Activated CD8-positive, alpha-beta T cell treated with anti-CD3 and anti-CD28 coated beads, Interleukin-2, amount 10 ng/mL, durations not matched to agents 7 days and 5 days (primary cell): ENCODE measurements at regions not wholly inside any gene's neighbourhood (a gene's known extent, or its start where the extent isn't known, plus 50 kb on each side); places are given as distances from the start of the nearest gene placed in this dataset.

Experiments
- ATAC-seq: fragments of 150-1000 bp; cut with Tn5 transposase; one replicate; pipeline ENCODE4 v1.10.0; 2021; ENCODE audit warnings: moderate library complexity
- CTCF ChIA-PET: fragments of 350-600 bp; sonication (Branson Sonifier 250); formaldehyde crosslinking; loops from one replicate; lab custom pipeline; 2021; ENCODE audit warnings: antibody characterized with exemption; lab: Charles Lee
- POLR2A ChIA-PET: fragments of 350-600 bp; sonication (Branson Sonifier 250); formaldehyde crosslinking; loops from one replicate; lab custom pipeline; 2021; ENCODE audit warnings: antibody characterized with exemption; lab: Charles Lee
- DNase-seq: peaks from one replicate; pipeline ENCODE4 v3.0.0-alpha.2; 2020
- H3K27ac Mint-ChIP-seq: one replicate; pipeline ENCODE4 v1.8.0; 2021; ENCODE audit warnings: mild to moderate bottlenecking, mixed read lengths
- H3K27me3 Mint-ChIP-seq: one replicate; pipeline ENCODE4 v1.8.0; 2021; ENCODE audit warnings: low read depth, mixed read lengths
- H3K36me3 Mint-ChIP-seq: one replicate; pipeline ENCODE4 v1.8.0; 2021; ENCODE audit warnings: low read depth, mixed read lengths
- H3K4me1 Mint-ChIP-seq: one replicate; pipeline ENCODE4 v1.8.0; 2021; ENCODE audit warnings: low read depth, mixed read lengths
- H3K4me3 Mint-ChIP-seq: one replicate; pipeline ENCODE4 v1.8.0; 2021; ENCODE audit warnings: mild to moderate bottlenecking, mixed read lengths
- H3K9me3 Mint-ChIP-seq: one replicate; pipeline ENCODE4 v1.8.0; 2022; ENCODE audit warnings: mixed read lengths; ENCODE audit not compliant: insufficient read depth

DNA sequence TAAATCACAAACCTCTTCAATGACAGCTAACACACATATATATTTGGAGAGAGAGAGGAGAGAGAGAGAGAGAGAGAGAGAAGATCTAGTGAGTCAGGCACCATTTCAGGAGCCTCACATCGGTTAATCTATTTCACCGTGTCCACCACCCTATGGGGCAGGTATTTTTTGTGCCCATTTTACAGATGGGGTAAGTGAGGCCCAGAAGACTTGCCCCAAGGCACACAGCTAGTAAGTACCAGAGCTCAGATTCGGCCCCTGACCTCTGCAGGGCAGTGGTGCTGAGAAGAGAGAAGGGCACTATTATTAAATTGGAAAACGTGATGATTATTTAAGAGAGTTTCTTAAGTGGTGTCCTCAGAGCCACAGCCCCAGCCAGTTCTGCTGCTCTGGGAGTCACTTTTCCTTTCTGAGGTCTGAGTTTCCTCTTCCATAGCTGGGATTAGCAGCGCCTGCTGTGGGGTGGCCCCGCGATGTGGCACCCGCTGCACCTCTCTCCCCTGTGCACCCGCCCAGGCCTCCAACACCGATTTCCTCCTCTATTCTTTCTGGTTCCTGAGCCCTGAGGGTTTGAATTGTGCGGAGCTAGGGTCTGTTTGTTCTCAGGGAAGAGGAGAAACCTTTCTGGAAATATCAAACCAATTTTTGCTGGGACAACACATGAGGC lies 303.9 kb downstream of the IRF8 start:
- no peaks in the 10 kb centered on the region for H3K36me3 Mint-ChIP-seq
- DNase-seq (no peak), ATAC-seq (no peak)
- peaks cover 35% of the 10 kb centered on the region for H3K27me3 Mint-ChIP-seq
- CTCF ChIA-PET = no interaction called here
- H3K27ac Mint-ChIP-seq = no peak overlapping the region
- no peak overlapping the region for H3K4me3 Mint-ChIP-seq
- POLR2A ChIA-PET = no interaction called here
- H3K4me1 Mint-ChIP-seq = no peaks in the 10 kb centered on the region
- no peaks in the 10 kb centered on the region for H3K9me3 Mint-ChIP-seq

DNA sequence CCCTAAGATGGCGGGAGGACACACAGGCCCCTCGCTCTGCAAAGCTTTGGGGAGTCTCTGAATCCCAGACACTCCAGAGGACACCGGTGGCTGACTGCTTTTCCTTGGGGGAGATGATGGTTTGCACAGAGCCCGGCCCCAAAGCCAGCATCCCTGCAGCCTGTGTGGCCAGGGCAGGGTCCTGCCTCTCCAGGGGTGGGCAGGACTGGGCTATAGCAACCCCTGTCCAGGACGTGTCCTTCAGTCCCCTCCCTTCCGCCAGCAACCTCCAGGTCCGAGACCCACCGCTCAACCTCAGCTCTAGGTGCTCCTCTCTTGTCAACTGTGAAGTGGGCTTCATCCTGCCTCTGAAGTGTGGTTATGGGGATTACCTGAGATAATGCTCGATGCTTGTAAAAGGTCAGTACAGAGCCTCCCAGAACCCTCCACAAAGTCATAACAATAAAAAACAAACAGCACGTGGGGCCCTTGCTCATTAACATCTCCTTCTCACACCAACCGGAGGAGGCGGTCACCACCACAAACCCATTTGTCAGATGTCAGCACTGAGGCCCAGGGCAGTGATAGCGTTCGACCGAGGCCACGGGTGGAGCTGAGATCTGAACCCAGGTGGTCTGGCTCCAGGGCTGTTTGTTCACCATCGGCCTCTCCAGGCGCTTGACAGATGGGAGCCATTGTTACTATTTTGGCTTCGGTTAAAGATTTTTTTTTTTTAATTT lies 304.8 kb downstream of the IRF8 start:
- no peaks in the 10 kb centered on the region for H3K4me1 Mint-ChIP-seq

DNA sequence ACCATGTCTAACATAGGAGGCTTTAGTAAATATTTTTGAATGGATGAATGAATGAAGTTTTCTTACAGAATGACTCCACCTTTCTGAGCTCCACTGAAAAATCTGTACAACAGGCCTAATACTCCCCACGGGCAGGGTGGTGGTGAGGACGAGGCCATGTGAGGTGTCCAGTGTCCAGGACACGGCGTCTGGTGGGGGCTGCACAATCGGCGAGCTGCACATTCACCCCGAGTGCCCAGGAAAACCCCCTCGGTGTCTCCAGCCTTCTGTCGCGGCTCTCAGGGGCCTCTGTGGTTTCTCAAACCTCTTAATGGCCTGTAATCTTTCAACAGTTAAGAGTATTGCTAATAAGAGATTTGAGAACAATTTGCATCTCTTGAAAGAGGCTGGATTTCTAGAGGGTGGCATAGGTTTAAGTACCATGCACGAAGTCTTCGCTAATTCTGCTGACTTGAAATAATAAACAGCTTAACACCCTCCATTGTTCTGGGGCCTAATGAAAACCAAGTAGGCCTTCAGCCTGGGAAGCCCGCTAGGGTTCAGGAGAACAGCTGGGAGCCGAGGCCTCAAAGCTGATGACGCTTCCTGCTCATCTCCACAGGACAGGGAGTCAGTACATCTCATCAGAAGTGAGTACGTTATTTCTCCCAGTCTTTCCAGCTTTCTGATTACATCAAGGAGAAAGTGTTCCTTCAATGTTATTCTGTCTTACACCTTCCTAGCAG lies 304.6 kb upstream of the FOXF1 start:
- CTCF ChIA-PET = no interaction called here
- DNase-seq = no peak
- Mint-ChIP-seq H3K36me3 (no peaks in the 10 kb centered on the region), H3K27me3 (peaks cover 10% of the 10 kb centered on the region), H3K27ac (no peak overlapping the region), H3K4me1 (no peaks in the 10 kb centered on the region), H3K4me3 (no peak overlapping the region), H3K9me3 (no peaks in the 10 kb centered on the region)
- ATAC-seq = no peak
- POLR2A ChIA-PET = no interaction called here

More for the DNA sequence above, 304.8 kb downstream of the IRF8 start:
- H3K4me3 Mint-ChIP-seq = no peak overlapping the region
- ChIA-PET CTCF (no interaction called here), POLR2A (no interaction called here)
- H3K36me3 Mint-ChIP-seq = no peaks in the 10 kb centered on the region
- no peak for DNase-seq
- H3K27me3 Mint-ChIP-seq = peaks cover 27% of the 10 kb centered on the region
- no peaks in the 10 kb centered on the region for H3K9me3 Mint-ChIP-seq
- no peak for ATAC-seq
- H3K27ac Mint-ChIP-seq = no peak overlapping the region

DNA sequence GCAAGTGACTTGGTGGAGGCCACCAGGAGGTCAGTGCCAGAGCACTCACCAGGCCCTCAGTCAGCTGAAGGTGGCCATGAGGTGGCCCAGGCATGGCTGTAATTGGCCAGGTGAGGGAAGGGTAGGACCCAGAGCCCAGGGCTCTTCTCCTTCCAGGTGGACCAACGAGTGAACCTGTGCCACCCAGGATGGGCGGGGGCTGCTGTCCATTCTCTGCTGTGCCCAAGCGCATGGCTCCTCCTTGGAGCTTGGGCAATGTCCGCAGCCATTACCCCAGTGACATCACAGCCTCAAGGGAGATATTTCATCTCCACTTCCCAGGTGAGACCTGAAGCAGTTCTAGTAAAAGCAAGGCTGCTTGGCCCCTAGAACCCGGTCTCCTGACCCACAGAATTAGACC lies 303.0 kb upstream of the FOXF1 start:
- Mint-ChIP-seq H3K36me3 (no peaks in the 10 kb centered on the region), H3K4me1 (peaks cover 5% of the 10 kb centered on the region)
- CTCF ChIA-PET = no interaction called here

DNA sequence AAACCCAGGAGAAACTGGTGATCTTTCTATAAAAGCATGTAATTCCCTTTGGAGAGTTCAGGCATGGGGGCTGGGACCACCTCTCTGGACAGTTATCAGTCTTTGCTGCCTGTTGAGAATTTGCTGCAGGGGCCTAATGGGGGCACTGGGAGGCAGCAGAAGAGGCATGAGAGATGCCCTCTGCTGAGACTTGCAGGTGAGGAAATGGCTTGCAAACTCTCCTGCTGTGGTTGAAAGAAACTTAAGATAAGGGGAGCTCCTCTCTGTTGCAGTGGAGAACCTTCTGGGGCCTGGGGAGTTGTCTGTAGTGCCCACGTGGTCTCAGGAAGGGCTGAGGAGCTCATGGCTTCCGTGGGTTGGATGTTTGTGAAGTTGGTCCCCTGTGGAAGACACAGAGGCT lies 301.1 kb upstream of the FOXF1 start:
- Mint-ChIP-seq H3K36me3 (no peaks in the 10 kb centered on the region), H3K27me3 (no peaks in the 10 kb centered on the region), H3K27ac (no peak overlapping the region), H3K9me3 (peaks cover 11% of the 10 kb centered on the region), H3K4me3 (no peak overlapping the region), H3K4me1 (peaks cover 16% of the 10 kb centered on the region)
- DNase-seq (no peak), ATAC-seq (no peak)
- ChIA-PET POLR2A (no interaction called here), CTCF (no interaction called here)

More for the DNA sequence above, 303.0 kb upstream of the FOXF1 start:
- H3K4me3 Mint-ChIP-seq = no peak overlapping the region
- peaks cover 5% of the 10 kb centered on the region for H3K9me3 Mint-ChIP-seq
- no peak overlapping the region for H3K27ac Mint-ChIP-seq
- DNase-seq = no peak
- no peak for ATAC-seq
- H3K27me3 Mint-ChIP-seq = peaks cover 3% of the 10 kb centered on the region
- POLR2A ChIA-PET = no interaction called here

DNA sequence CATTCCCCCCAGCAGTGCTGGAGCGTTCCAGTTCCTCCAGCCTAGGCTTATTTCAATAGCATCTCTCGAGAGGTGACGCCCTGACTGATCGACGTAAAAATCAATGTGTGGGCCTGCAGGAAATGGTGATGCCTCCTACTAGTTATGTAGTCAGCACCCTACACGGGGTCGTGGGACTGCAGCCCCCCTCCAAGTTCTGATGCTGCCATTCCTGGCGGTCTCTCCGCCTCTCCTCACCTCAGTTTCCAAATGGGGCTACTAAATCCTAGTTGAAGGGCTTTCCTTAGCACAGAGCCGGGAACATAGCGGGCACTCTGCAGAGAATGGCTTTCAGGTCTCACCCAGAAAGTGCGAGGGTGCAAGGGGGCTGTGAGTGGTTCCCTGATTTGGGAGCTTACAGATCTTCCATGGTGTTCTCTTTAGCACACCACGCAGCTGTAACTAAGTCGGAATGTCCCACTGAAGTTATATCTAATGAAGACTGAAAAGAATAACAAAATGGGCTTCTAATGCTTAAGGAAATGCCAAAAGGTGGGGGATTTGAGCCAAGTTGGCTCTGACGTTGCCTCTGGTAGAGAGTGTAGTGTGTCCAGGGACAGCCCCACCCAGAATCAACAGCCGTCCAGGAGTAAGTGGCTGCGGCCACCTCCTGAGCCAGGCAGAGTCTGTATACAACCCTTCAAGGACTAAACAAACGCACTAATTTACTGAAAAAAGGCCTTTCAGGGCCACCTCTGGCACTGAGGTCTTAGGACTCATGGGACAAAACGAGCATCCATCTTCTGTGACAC lies 299.7 kb upstream of the FOXF1 start:
- ChIA-PET POLR2A (no interaction called here), CTCF (no interaction called here)
- ATAC-seq (no peak), DNase-seq (no peak)
- Mint-ChIP-seq H3K4me1 (peaks cover 16% of the 10 kb centered on the region), H3K27me3 (no peaks in the 10 kb centered on the region), H3K4me3 (no peak overlapping the region), H3K9me3 (peaks cover 11% of the 10 kb centered on the region), H3K36me3 (no peaks in the 10 kb centered on the region), H3K27ac (no peak overlapping the region)

DNA sequence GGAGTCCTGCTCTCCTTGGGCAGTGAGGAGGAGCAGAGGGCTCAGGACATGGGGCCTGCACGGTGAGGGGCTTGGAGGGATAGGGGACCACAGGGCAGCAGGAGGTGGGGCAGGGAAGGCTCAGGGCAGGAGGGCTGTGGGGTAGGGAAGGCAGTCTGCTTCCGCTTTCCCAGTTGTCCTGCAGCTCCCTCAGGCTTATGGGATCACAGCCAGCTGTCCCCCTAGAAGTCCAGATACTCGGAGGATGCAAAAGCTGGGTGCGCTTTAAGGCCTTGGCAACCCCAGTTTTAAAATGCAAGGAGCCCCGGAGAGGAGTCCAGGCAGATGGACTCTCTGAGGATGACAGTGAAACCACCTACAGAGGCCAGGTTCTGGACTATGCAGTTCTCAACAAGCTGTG lies 299.1 kb upstream of the FOXF1 start:
- ATAC-seq = no peak
- H3K27ac Mint-ChIP-seq = no peak overlapping the region
- H3K9me3 Mint-ChIP-seq = peaks cover 11% of the 10 kb centered on the region
- ChIA-PET POLR2A (no interaction called here), CTCF (no interaction called here)
- no peak overlapping the region for H3K4me3 Mint-ChIP-seq
- H3K36me3 Mint-ChIP-seq = no peaks in the 10 kb centered on the region
- peaks cover 16% of the 10 kb centered on the region for H3K4me1 Mint-ChIP-seq
- DNase-seq = no peak
- no peaks in the 10 kb centered on the region for H3K27me3 Mint-ChIP-seq

DNA sequence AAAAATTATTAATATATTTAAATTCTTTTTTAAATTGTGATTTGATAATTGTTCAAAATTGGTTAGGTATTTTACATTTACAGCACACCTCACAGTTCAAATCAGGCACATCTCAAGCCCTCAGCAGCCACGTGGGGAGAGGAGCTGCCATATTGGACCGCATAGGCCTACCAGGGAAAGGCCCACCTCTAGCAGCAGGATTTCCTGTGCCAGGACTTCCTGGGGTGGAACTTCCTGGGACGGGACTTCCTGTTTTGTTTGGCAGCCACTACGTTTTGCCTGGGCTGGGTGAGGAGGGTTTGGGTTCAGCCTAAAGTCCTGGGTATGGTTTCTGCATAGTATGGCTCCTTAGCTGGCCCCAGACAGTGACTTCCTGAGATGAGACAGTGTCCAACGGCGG lies 298.5 kb upstream of the FOXF1 start:
- no peak overlapping the region for H3K4me3 Mint-ChIP-seq
- DNase-seq = no peak
- POLR2A ChIA-PET = no interaction called here
- peaks cover 16% of the 10 kb centered on the region for H3K4me1 Mint-ChIP-seq
- H3K36me3 Mint-ChIP-seq = no peaks in the 10 kb centered on the region
- CTCF ChIA-PET = no interaction called here
- H3K9me3 Mint-ChIP-seq = peaks cover 11% of the 10 kb centered on the region
- ATAC-seq = no peak
- H3K27ac Mint-ChIP-seq = no peak overlapping the region
- H3K27me3 Mint-ChIP-seq = no peaks in the 10 kb centered on the region

DNA sequence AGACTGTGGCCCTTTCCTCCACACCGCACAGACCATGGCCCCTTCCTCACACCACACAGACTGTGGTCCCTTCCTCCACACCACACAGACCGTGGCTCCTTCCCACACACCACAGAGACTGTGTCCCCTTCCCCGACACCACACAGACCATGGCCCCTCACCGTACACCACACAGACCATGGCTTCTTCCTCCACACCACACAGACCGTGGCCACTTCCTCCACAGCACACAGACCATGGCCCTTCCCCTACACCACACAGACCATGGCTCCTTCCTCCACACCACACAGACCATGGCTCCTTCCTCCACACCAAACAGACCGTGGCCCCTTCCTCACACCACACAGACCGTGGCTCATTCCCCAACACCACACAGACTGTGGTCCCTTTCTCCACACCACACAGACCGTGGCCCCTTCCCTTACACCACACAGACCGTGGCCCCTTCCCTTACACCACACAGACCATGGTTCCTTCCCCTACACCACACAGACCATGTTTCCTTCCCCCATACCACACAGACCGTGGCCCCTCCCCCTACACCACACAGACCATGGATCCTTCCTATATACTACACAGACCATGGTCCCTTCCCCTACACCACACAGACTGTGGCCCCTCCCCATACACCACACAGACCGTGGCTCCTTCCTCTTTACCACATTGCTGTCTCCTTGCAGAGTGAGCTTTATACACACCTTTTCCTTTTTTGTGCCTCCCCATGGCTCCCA lies 297.5 kb upstream of the FOXF1 start:
- no peaks in the 10 kb centered on the region for H3K36me3 Mint-ChIP-seq
- ChIA-PET CTCF (no interaction called here), POLR2A (no interaction called here)
- H3K27ac Mint-ChIP-seq = peak overlapping the region; percentile 60
- ATAC-seq = no peak
- no peak for DNase-seq
- H3K4me3 Mint-ChIP-seq = no peak overlapping the region
- no peaks in the 10 kb centered on the region for H3K27me3 Mint-ChIP-seq
- peaks cover 16% of the 10 kb centered on the region for H3K4me1 Mint-ChIP-seq
- H3K9me3 Mint-ChIP-seq = peaks cover 11% of the 10 kb centered on the region

DNA sequence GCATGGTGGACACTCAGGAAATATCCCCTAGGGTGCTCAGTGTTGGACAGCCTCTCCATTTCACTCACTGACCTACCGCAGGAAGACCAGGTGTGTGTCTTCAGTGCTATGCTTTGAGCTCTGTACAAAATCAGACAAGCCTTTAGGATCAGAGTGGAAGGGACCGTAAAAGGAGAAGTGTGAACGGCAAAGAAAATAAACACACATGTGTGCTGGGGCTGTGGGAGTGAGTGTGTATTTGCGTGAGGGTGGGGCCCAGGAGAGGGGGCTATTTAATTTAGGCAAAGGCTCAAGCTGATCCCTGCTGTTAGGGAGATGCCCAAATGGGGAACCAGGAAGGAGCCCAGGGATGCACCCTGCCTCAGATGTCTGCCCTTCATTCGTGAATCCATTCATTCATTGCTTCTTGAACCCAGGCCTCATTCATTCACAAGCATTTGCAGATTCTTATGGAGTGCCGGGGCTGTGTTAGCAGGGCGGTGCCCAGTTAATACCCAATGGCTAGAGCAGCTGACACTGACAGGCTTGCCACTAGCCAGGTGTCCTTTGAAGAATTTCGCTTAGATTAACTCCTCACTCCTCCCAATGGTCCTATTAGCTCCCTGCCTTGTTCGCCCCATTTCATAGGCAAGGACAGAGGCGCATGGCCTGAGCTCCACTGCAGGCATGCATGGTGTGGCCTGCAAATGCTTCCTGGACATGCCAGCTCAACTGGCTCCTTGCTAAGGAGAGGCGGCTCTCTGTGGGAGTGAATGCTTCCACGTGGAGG lies 296.7 kb upstream of the FOXF1 start:
- no peak overlapping the region for H3K27ac Mint-ChIP-seq
- H3K36me3 Mint-ChIP-seq = no peaks in the 10 kb centered on the region
- H3K9me3 Mint-ChIP-seq = peaks cover 11% of the 10 kb centered on the region
- CTCF ChIA-PET = no interaction called here
- POLR2A ChIA-PET = no interaction called here
- no peak for DNase-seq
- H3K4me1 Mint-ChIP-seq = peaks cover 16% of the 10 kb centered on the region
- no peak for ATAC-seq
- no peaks in the 10 kb centered on the region for H3K27me3 Mint-ChIP-seq
- H3K4me3 Mint-ChIP-seq = no peak overlapping the region
